Activated CD4-positive, alpha-beta T cell treated with anti-CD3 and anti-CD28 coated beads, Interleukin-10, Interleukin-2, amounts not matched to agents 100 ng/mL and 50 ng/mL, durations not matched to agents 16 hours and 8 hours (primary cell): ENCODE measurements at regions not wholly inside any gene's neighbourhood (a gene's known extent, or its start where the extent isn't known, plus 50 kb on each side); places are given as distances from the start of the nearest gene placed in this dataset.
A peak's percentile ranks its signal among the peaks of the same experiment; 100 is the strongest.

Source experiments
- DNase-seq: peaks from one replicate; pipeline ENCODE4 v3.0.0-alpha.2; 2020

GRCh38 chr5:77948476-77948875 lies 172.3 kb upstream of the TBCA start:
- DNase-seq, result no peak

- no peak for DNase-seq
Measured at GRCh38 chr5:77947041-77947428, 170.9 kb upstream of the TBCA start.

- no peak for DNase-seq
Measured at GRCh38 chr5:77946381-77947040, 170.4 kb upstream of the TBCA start.

- no peak for DNase-seq
Measured at GRCh38 chr5:77945874-77946273, 169.7 kb upstream of the TBCA start.

- DNase-seq, result no peak
Measured at GRCh38 chr5:77944757-77945340, 168.7 kb upstream of the TBCA start.

GRCh38 chr5:77943851-77944250 lies 167.7 kb upstream of the TBCA start:
- no peak for DNase-seq

GRCh38 chr5:77942578-77943239 lies 166.6 kb upstream of the TBCA start:
- DNase-seq, result no peak

GRCh38 chr5:77937015-77937908 lies 161.1 kb upstream of the TBCA start:
- DNase-seq, result no peak

- DNase-seq, result no peak
Measured at GRCh38 chr5:77936365-77936693, 160.2 kb upstream of the TBCA start.

- peak; percentile 66 for DNase-seq
Measured at GRCh38 chr5:77935506-77936364, 159.6 kb upstream of the TBCA start.

GRCh38 chr5:77928776-77929300 lies 152.7 kb upstream of the TBCA start:
- no peak for DNase-seq

GRCh38 chr5:77926337-77926736 lies 150.2 kb upstream of the TBCA start:
- no peak for DNase-seq

- no peak for DNase-seq
Measured at GRCh38 chr5:77925503-77925902, 149.4 kb upstream of the TBCA start.

- DNase-seq, result no peak
Measured at GRCh38 chr5:77924081-77924480, 147.9 kb upstream of the TBCA start.

- no peak for DNase-seq
Measured at GRCh38 chr5:77923666-77924065, 147.5 kb upstream of the TBCA start.

GRCh38 chr5:77921094-77921768 lies 145.1 kb upstream of the TBCA start:
- no peak for DNase-seq

GRCh38 chr5:77920359-77921058 lies 144.4 kb upstream of the TBCA start:
- DNase-seq, result no peak

GRCh38 chr5:77915346-77915745 lies 139.2 kb upstream of the TBCA start:
- DNase-seq, result no peak

GRCh38 chr5:77912721-77913120 lies 136.6 kb upstream of the TBCA start:
- no peak for DNase-seq

- DNase-seq, result no peak
Measured at GRCh38 chr5:77910602-77911188, 134.6 kb upstream of the TBCA start.

- DNase-seq, result no peak
Measured at GRCh38 chr5:77909237-77909636, 133.1 kb upstream of the TBCA start.
